ENCODE measurements at regions not wholly inside any gene's neighbourhood (a gene's known extent, or its start where the extent isn't known, plus 50 kb on each side); places are given as distances from the start of the nearest gene placed in this dataset.

DNA sequence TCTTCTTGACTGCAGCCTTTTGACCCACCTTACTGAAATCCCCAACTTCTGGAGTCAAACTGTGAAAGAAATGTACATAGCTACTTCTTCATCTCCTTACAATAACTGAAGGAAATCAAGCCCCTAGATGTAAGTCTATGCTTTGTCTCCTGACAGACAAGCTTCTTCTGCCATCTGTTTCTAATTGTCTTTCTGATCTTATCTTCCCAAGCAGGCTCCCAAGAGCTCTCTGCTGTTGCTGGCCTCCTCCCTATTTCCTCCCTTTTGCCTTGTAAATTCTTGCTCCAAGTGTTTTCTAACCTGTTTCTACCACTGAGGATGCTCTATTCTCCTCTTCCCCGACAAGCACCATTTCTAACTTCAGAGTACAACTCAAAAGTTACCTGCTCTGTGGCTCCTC, 77.4 kb upstream of the OSR1 start:
- H3K36me3 ChIP-seq (ENCODE audit: control insufficient read depth in 3 of 3, insufficient read depth in 2 of 3, low read depth in 1 of 3, low read length in 3 of 3), result no peaks in the 10 kb centered on the region
- no peak overlapping the region for H3K27ac ChIP-seq (ENCODE audit: low read depth in 1 of 3, low read length in 2 of 3)
- 0% methylated on average over 1 of the region's 1 CpG for WGBS, 3 donors
- no peak for DNase-seq
- no peak overlapping the region for H3K4me3 ChIP-seq (ENCODE audit: low read depth in 1 of 3, low read length in 3 of 3)
- H3K27me3 ChIP-seq (ENCODE audit: control insufficient read depth in 3 of 3, insufficient read depth in 3 of 3, low read length in 3 of 3), result no peaks in the 10 kb centered on the region
- no peak for FAIRE-seq
- H3K4me1 ChIP-seq (ENCODE audit: control insufficient read depth in 3 of 3, insufficient read depth in 2 of 3, low read depth in 1 of 3, low read length in 2 of 3), result no peaks in the 10 kb centered on the region
- no peaks in the 10 kb centered on the region for H3K9me3 ChIP-seq (ENCODE audit: control insufficient read depth in 2 of 2, insufficient read depth in 1 of 2, low read depth in 1 of 2, low read length in 1 of 2)

DNA sequence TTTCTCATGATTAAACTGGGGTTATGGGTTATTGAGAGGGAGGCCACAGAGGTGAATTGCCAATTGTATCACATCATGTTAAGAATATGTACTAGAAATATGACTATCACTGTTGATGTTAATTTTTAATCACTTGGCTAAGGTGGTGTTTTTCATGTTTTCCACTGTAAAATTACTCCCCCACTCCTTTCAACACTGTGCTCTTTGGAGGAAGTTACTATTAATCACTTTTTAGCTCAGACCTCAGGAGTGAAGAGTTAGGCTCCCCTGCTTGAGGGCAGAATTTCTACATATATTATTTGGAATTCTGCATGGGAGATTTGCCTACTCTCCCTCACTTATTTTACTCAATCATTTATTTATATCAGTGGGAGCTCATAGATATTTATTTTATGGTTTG, 76.0 kb upstream of the OSR1 start:
- no peak overlapping the region for H3K27ac ChIP-seq (ENCODE audit: low read depth in 1 of 3, low read length in 2 of 3)
- H3K4me3 ChIP-seq (ENCODE audit: low read depth in 1 of 3, low read length in 3 of 3), result no peak overlapping the region
- no peaks in the 10 kb centered on the region for H3K27me3 ChIP-seq (ENCODE audit: control insufficient read depth in 3 of 3, insufficient read depth in 3 of 3, low read length in 3 of 3)
- H3K36me3 ChIP-seq (ENCODE audit: control insufficient read depth in 3 of 3, insufficient read depth in 2 of 3, low read depth in 1 of 3, low read length in 3 of 3), result no peaks in the 10 kb centered on the region
- DNase-seq (no peak), FAIRE-seq (no peak)
- H3K4me1 ChIP-seq (ENCODE audit: control insufficient read depth in 3 of 3, insufficient read depth in 2 of 3, low read depth in 1 of 3, low read length in 2 of 3), result no peaks in the 10 kb centered on the region
- H3K9me3 ChIP-seq (ENCODE audit: control insufficient read depth in 2 of 2, insufficient read depth in 1 of 2, low read depth in 1 of 2, low read length in 1 of 2), result no peaks in the 10 kb centered on the region

DNA sequence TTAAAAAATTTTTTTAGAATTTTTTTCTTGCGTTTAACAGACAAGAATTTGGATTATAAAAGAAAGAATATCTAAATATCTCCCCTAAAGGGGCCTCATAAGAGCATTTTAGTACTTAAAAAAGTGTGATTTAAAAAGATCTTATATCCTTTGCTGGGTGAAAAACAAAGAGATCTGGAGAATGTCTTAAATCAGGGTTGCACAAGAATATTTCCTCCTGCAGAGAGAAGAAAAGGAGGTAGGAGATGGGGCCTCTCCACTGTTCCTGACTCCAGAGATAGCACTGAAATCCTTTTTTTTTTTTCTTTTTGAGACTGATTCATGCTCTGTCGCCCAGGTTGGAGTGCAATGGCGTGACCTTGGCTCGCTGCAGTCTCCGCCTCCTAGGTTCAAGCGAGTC, 68.5 kb upstream of the OSR1 start:
- H3K9me3 ChIP-seq (ENCODE audit: control insufficient read depth in 2 of 2, insufficient read depth in 1 of 2, low read depth in 1 of 2, low read length in 1 of 2), result no peaks in the 10 kb centered on the region
- no peaks in the 10 kb centered on the region for H3K4me1 ChIP-seq (ENCODE audit: control insufficient read depth in 3 of 3, insufficient read depth in 2 of 3, low read depth in 1 of 3, low read length in 2 of 3)
- DNase-seq (no peak), FAIRE-seq (no peak)
- 83 to 89% (median 87%) methylated on average over 6 of the region's 6 CpGs for WGBS, 3 donors
- H3K36me3 ChIP-seq (ENCODE audit: control insufficient read depth in 3 of 3, insufficient read depth in 2 of 3, low read depth in 1 of 3, low read length in 3 of 3), result no peaks in the 10 kb centered on the region
- no peaks in the 10 kb centered on the region for H3K27me3 ChIP-seq (ENCODE audit: control insufficient read depth in 3 of 3, insufficient read depth in 3 of 3, low read length in 3 of 3)
- H3K27ac ChIP-seq (ENCODE audit: low read depth in 1 of 3, low read length in 2 of 3), result no peak overlapping the region
- H3K4me3 ChIP-seq (ENCODE audit: low read depth in 1 of 3, low read length in 3 of 3), result no peak overlapping the region

DNA sequence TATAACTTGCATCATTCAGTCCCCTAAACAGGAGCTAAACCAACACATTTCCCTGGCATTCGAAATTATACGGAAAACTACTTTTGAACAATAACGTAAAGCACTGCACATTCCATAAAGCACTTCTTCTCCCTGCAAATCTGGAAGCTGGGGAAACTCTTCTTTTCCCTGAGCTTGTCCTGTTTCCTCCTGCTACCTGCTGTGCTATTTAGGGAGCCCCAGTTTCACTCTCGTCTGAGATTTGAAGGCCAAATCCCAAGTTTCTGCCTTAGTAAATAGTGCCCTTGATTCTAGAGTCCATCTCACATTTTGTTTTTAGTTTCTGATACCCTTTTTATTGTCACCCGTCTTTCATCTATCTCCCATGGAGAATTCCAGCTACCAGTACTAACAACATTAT, 67.7 kb upstream of the OSR1 start:
- FAIRE-seq, result no peak
- 67 to 73% (median 68%) methylated on average over 5 of the region's 5 CpGs for WGBS, 3 donors
- no peak overlapping the region for H3K4me3 ChIP-seq (ENCODE audit: low read depth in 1 of 3, low read length in 3 of 3)

DNA sequence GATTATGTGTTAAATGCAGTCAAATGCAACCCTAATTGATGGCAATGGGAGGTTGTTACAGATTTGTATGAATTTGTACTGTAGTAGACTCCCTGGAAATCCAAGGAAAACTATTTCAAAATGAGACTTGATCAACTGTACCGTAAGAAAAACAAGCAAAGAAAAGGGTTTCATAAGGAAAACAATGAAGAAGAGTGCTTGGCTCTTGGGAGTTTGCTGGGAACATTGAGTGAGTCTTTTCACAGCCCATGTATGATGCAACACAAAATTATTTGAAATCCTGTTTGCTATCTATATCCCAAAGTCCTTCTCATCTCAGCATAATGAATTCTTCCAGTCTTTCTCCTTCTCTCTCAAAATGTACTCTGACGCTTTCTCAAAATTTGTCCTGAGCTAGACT, 67.0 kb upstream of the OSR1 start:
- H3K4me3 ChIP-seq (ENCODE audit: low read depth in 1 of 3, low read length in 3 of 3), result no peak overlapping the region
- no peak for FAIRE-seq
- no peaks in the 10 kb centered on the region for H3K36me3 ChIP-seq (ENCODE audit: control insufficient read depth in 3 of 3, insufficient read depth in 2 of 3, low read depth in 1 of 3, low read length in 3 of 3)
- 69 to 89% (median 76%) methylated on average over 2 of the region's 2 CpGs for WGBS, 3 donors
- H3K4me1 ChIP-seq (ENCODE audit: control insufficient read depth in 3 of 3, insufficient read depth in 2 of 3, low read depth in 1 of 3, low read length in 2 of 3), result no peaks in the 10 kb centered on the region
- DNase-seq, result no peak
- no peak overlapping the region for H3K27ac ChIP-seq (ENCODE audit: low read depth in 1 of 3, low read length in 2 of 3)
- H3K27me3 ChIP-seq (ENCODE audit: control insufficient read depth in 3 of 3, insufficient read depth in 3 of 3, low read length in 3 of 3), result no peaks in the 10 kb centered on the region
- H3K9me3 ChIP-seq (ENCODE audit: control insufficient read depth in 2 of 2, insufficient read depth in 1 of 2, low read depth in 1 of 2, low read length in 1 of 2), result no peaks in the 10 kb centered on the region

More for the DNA sequence above, 67.7 kb upstream of the OSR1 start:
- no peaks in the 10 kb centered on the region for H3K9me3 ChIP-seq (ENCODE audit: control insufficient read depth in 2 of 2, insufficient read depth in 1 of 2, low read depth in 1 of 2, low read length in 1 of 2)
- no peaks in the 10 kb centered on the region for H3K36me3 ChIP-seq (ENCODE audit: control insufficient read depth in 3 of 3, insufficient read depth in 2 of 3, low read depth in 1 of 3, low read length in 3 of 3)
- no peak for DNase-seq
- no peaks in the 10 kb centered on the region for H3K4me1 ChIP-seq (ENCODE audit: control insufficient read depth in 3 of 3, insufficient read depth in 2 of 3, low read depth in 1 of 3, low read length in 2 of 3)
- no peaks in the 10 kb centered on the region for H3K27me3 ChIP-seq (ENCODE audit: control insufficient read depth in 3 of 3, insufficient read depth in 3 of 3, low read length in 3 of 3)
- no peak overlapping the region for H3K27ac ChIP-seq (ENCODE audit: low read depth in 1 of 3, low read length in 2 of 3)

DNA sequence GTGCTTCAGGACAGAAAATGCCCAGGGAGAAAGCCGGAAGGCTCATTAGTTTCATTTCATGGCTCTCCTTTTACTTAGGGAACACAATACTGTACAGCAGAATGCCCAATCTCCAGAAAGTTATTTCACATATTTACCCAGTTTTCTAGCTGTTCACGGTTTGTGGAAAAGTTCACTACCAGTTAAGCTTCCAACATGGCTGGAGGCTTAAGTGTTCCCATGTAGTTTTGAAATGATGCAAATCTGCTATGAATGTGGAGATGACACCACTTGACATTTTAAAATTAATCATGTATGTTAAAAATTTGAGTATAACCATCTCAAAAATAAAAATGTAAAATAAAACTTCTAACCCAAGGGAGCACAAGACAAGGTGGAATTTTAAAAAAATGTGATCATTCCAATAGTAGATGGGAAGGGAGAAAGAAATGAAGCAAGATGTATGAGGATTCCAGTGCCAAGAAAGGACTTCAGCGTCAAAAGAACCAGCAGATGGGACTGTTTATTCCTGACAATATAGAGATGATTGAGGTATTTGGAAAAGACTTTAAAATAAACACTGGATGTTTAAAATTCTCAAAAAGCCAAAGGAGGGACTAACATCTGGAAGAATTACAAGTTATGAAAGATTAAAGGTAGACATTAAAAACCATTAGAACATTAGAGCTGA, 60.9 kb upstream of the OSR1 start:
- no peak for DNase-seq
- Histone ChIP-seq H3K4me1 (ENCODE audit: control insufficient read depth in 3 of 3, insufficient read depth in 2 of 3, low read depth in 1 of 3, low read length in 2 of 3) (no peaks in the 10 kb centered on the region), H3K27me3 (ENCODE audit: control insufficient read depth in 3 of 3, insufficient read depth in 3 of 3, low read length in 3 of 3) (no peaks in the 10 kb centered on the region), H3K4me3 (ENCODE audit: low read depth in 1 of 3, low read length in 3 of 3) (no peak overlapping the region), H3K9me3 (ENCODE audit: control insufficient read depth in 2 of 2, insufficient read depth in 1 of 2, low read depth in 1 of 2, low read length in 1 of 2) (no peaks in the 10 kb centered on the region), H3K36me3 (ENCODE audit: control insufficient read depth in 3 of 3, insufficient read depth in 2 of 3, low read depth in 1 of 3, low read length in 3 of 3) (no peaks in the 10 kb centered on the region), H3K27ac (ENCODE audit: low read depth in 1 of 3, low read length in 2 of 3) (no peak overlapping the region)
- 60 to 71% (median 65%) methylated on average over 3 of the region's 3 CpGs for WGBS, 3 donors
- FAIRE-seq, result no peak

DNA sequence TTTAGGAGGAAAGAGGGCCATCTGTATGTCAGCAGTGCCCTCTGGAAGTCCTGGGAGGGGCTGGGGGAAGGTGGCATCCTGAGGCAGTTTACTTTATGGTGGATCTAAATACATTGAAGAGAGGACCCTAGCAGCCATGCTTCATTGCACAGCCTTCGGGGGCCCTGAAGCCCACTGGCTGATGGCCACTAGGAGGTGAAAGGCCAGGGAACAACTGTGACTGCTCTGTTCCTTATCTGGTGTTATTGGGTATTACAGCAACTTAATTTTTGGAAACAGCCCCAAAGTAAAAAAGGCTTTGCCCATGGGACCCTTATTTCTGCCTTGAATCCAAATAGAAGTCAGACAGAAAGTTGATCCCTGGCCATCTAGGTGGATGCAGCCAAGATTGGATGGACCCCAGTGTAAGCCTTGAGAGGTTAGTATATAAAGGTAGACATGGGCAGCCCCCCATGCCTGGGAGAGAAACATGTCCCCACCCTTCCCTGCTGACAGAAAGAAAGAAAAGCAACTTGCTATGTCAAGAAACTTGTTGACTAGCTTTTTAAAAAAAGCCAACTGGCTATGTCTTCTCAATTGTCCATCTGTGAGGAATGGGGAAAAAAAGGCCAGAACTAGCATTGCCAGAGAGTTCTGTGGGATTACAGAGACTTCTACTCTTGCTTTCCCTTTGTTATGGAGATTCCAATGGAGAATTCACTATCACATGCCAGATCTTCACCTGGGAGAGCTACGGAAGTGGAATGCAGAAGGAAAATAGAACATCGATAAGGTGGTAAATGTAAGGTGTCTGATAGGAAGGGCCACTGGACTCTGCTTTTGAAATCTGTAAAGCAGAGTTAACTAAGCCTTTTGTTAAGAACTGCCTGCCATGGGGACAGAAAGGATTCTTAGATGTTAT, 58.6 kb upstream of the OSR1 start:
- Histone ChIP-seq H3K27me3 (ENCODE audit: control insufficient read depth in 3 of 3, insufficient read depth in 3 of 3, low read length in 3 of 3) (no peaks in the 10 kb centered on the region), H3K4me1 (ENCODE audit: control insufficient read depth in 3 of 3, insufficient read depth in 2 of 3, low read depth in 1 of 3, low read length in 2 of 3) (no peaks in the 10 kb centered on the region), H3K9me3 (ENCODE audit: control insufficient read depth in 2 of 2, insufficient read depth in 1 of 2, low read depth in 1 of 2, low read length in 1 of 2) (peaks cover 0 to 5% of the 10 kb centered on the region in 2 donors), H3K4me3 (ENCODE audit: low read depth in 1 of 3, low read length in 3 of 3) (no peak overlapping the region), H3K36me3 (ENCODE audit: control insufficient read depth in 3 of 3, insufficient read depth in 2 of 3, low read depth in 1 of 3, low read length in 3 of 3) (no peaks in the 10 kb centered on the region), H3K27ac (ENCODE audit: low read depth in 1 of 3, low read length in 2 of 3) (no peak overlapping the region)
- FAIRE-seq (no peak), DNase-seq (no peak)
- 45 to 75% (median 54%) methylated on average over 3 of the region's 3 CpGs for WGBS, 3 donors

DNA sequence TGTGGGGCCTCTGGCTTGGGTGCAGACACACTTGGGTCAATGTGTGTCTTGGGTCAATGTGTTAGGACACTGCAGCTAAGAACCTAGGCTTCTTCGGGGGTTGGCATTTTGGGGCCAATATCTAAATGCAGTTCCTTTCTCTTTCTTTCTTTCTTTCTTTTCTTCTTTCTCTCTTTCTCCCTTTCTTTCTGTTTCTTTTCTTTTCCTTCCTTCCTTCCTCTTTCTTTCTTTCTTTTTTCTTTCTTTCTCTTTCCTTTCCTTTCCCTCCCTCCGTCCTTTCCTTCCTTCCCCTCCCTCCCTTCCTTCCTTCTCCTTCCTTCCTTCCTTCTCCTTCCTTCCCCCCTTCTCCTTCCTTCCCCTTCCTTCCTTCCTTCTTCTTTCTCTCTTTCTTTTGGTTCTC, 57.7 kb upstream of the OSR1 start:
- WGBS, 3 donors, result 66 to 91% (median 75%) methylated on average over 2 of the region's 2 CpGs
- H3K4me3 ChIP-seq (ENCODE audit: low read depth in 1 of 3, low read length in 3 of 3), result no peak overlapping the region
- H3K27me3 ChIP-seq (ENCODE audit: control insufficient read depth in 3 of 3, insufficient read depth in 3 of 3, low read length in 3 of 3), result no peaks in the 10 kb centered on the region
- H3K27ac ChIP-seq (ENCODE audit: low read depth in 1 of 3, low read length in 2 of 3), result no peak overlapping the region
- no peak for FAIRE-seq
- no peaks in the 10 kb centered on the region for H3K4me1 ChIP-seq (ENCODE audit: control insufficient read depth in 3 of 3, insufficient read depth in 2 of 3, low read depth in 1 of 3, low read length in 2 of 3)
- peaks cover 0 to 6% of the 10 kb centered on the region in 2 donors for H3K9me3 ChIP-seq (ENCODE audit: control insufficient read depth in 2 of 2, insufficient read depth in 1 of 2, low read depth in 1 of 2, low read length in 1 of 2)
- no peaks in the 10 kb centered on the region for H3K36me3 ChIP-seq (ENCODE audit: control insufficient read depth in 3 of 3, insufficient read depth in 2 of 3, low read depth in 1 of 3, low read length in 3 of 3)
- DNase-seq, result no peak
